ENCODE measurements at regions not wholly inside any gene's neighbourhood (a gene's known extent, or its start where the extent isn't known, plus 50 kb on each side); places are given as distances from the start of the nearest gene placed in this dataset.

- no peak overlapping the region for H3K27ac ChIP-seq (ENCODE audit: low read depth in 1 of 2, low read length in 2 of 2)
- ATAC-seq (ENCODE audit: low FRiP score) (no peak), DNase-seq (no peak)
- H3K27me3 ChIP-seq (ENCODE audit: control insufficient read depth in 1 of 2, insufficient read depth in 2 of 2, low read length in 1 of 2): no peaks in the 10 kb centered on the region
- H3K4me1 ChIP-seq (ENCODE audit: control insufficient read depth in 1 of 2, insufficient read depth in 2 of 2, low read length in 2 of 2): no peaks in the 10 kb centered on the region
- no peaks in the 10 kb centered on the region for H3K36me3 ChIP-seq (ENCODE audit: control insufficient read depth in 1 of 2, insufficient read depth in 2 of 2, low read length in 1 of 2)
- H3K4me3 ChIP-seq (ENCODE audit: low read length in 2 of 2): no peak overlapping the region
- WGBS, 2 donors: 86 to 90% methylated on average over 2 of the region's 2 CpGs
- peaks cover 5% of the 10 kb centered on the region for H3K9me3 ChIP-seq (ENCODE audit: control insufficient read depth, low read length)
- intact Hi-C loops (cut with DNase I): no loop called here
Measured at GRCh38 chr10:83037653-83038052, 1101.7 kb upstream of the GHITM start.

DNA sequence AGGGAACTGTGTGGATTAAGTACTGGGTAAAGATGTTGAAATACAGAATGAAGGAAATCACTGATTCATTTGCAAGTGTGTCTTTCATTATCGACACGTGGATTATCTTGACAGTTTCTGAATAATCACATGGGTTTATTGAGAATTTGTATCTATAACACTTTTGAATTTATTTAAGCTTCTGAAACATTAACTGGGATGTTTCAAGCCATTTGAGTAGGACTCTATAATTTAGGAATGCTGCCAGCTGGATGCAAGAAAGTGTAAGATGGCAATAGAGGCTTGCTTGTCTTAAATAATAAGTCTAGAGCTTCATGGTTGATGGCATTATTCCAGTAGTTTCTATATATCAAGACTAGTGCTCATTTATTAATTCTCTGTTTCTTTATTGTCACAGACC is 1100.7 kb upstream of the GHITM start:
- Histone ChIP-seq H3K27ac (ENCODE audit: low read depth in 1 of 2, low read length in 2 of 2) (no peak overlapping the region), H3K27me3 (ENCODE audit: control insufficient read depth in 1 of 2, insufficient read depth in 2 of 2, low read length in 1 of 2) (no peaks in the 10 kb centered on the region), H3K36me3 (ENCODE audit: control insufficient read depth in 1 of 2, insufficient read depth in 2 of 2, low read length in 1 of 2) (no peaks in the 10 kb centered on the region), H3K9me3 (ENCODE audit: control insufficient read depth, low read length) (peaks cover 5% of the 10 kb centered on the region), H3K4me3 (ENCODE audit: low read length in 2 of 2) (no peak overlapping the region), H3K4me1 (ENCODE audit: control insufficient read depth in 1 of 2, insufficient read depth in 2 of 2, low read length in 2 of 2) (no peaks in the 10 kb centered on the region)
- ATAC-seq (ENCODE audit: low FRiP score): no peak
- 83 to 88% methylated on average over 2 of the region's 2 CpGs for WGBS, 2 donors
- intact Hi-C loops (cut with DNase I): no loop called here
- DNase-seq: no peak

DNA sequence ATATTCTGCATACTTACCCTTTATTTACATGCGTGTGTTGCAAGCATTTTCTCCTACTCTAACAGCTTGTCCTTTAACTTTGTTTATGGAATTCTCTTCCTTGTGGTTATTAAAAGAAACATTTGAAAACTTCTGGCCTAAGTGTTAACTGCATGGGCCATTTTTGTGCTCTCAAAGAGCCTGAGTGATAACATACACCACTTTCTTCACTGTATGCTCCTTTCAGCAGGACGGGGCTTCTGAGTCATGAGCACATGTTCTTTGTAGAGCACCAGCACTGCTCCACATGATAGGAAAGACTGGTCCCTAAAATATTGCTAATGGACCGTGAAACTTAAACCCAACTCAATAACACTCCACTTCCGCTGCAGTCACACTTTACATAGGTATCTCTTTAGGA is 1093.6 kb upstream of the GHITM start:
- Histone ChIP-seq H3K27ac (ENCODE audit: low read depth in 1 of 2, low read length in 2 of 2) (no peak overlapping the region), H3K36me3 (ENCODE audit: control insufficient read depth in 1 of 2, insufficient read depth in 2 of 2, low read length in 1 of 2) (no peaks in the 10 kb centered on the region), H3K4me3 (ENCODE audit: low read length in 2 of 2) (no peak overlapping the region), H3K9me3 (ENCODE audit: control insufficient read depth, low read length) (no peaks in the 10 kb centered on the region), H3K27me3 (ENCODE audit: control insufficient read depth in 1 of 2, insufficient read depth in 2 of 2, low read length in 1 of 2) (no peaks in the 10 kb centered on the region), H3K4me1 (ENCODE audit: control insufficient read depth in 1 of 2, insufficient read depth in 2 of 2, low read length in 2 of 2) (no peaks in the 10 kb centered on the region)
- DNase-seq (no peak), ATAC-seq (ENCODE audit: low FRiP score) (no peak)
- intact Hi-C loops (cut with DNase I): no loop called here
- WGBS, 2 donors: 76 to 90% methylated on average over 4 of the region's 4 CpGs

GRCh38 chr10:83050815-83051214 is 1088.5 kb upstream of the GHITM start:
- no peak for ATAC-seq (ENCODE audit: low FRiP score)
- 55 to 64% methylated on average over 3 of the region's 3 CpGs for WGBS, 2 donors

GRCh38 chr10:83062871-83063270 is 1076.4 kb upstream of the GHITM start:
- intact Hi-C loops (cut with DNase I): no loop called here
- no peaks in the 10 kb centered on the region for H3K36me3 ChIP-seq (ENCODE audit: control insufficient read depth in 1 of 2, insufficient read depth in 2 of 2, low read length in 1 of 2)
- no peaks in the 10 kb centered on the region for H3K4me1 ChIP-seq (ENCODE audit: control insufficient read depth in 1 of 2, insufficient read depth in 2 of 2, low read length in 2 of 2)
- H3K4me3 ChIP-seq (ENCODE audit: low read length in 2 of 2): no peak overlapping the region
- H3K27ac ChIP-seq (ENCODE audit: low read depth in 1 of 2, low read length in 2 of 2): no peak overlapping the region
- DNase-seq (no peak), ATAC-seq (ENCODE audit: low FRiP score) (no peak)
- no peaks in the 10 kb centered on the region for H3K9me3 ChIP-seq (ENCODE audit: control insufficient read depth, low read length)
- WGBS, 2 donors: 94 to 95% methylated on average over 2 of the region's 2 CpGs
- H3K27me3 ChIP-seq (ENCODE audit: control insufficient read depth in 1 of 2, insufficient read depth in 2 of 2, low read length in 1 of 2): no peaks in the 10 kb centered on the region

More at GRCh38 chr10:83050815-83051214, 1088.5 kb upstream of the GHITM start:
- Histone ChIP-seq H3K9me3 (ENCODE audit: control insufficient read depth, low read length) (no peaks in the 10 kb centered on the region), H3K4me3 (ENCODE audit: low read length in 2 of 2) (no peak overlapping the region), H3K36me3 (ENCODE audit: control insufficient read depth in 1 of 2, insufficient read depth in 2 of 2, low read length in 1 of 2) (no peaks in the 10 kb centered on the region), H3K27me3 (ENCODE audit: control insufficient read depth in 1 of 2, insufficient read depth in 2 of 2, low read length in 1 of 2) (no peaks in the 10 kb centered on the region), H3K4me1 (ENCODE audit: control insufficient read depth in 1 of 2, insufficient read depth in 2 of 2, low read length in 2 of 2) (no peaks in the 10 kb centered on the region), H3K27ac (ENCODE audit: low read depth in 1 of 2, low read length in 2 of 2) (no peak overlapping the region)
- no peak for DNase-seq
- intact Hi-C loops (cut with DNase I): no loop called here

GRCh38 chr10:83073472-83073871 is 1065.8 kb upstream of the GHITM start:
- DNase-seq: no peak
- Histone ChIP-seq H3K4me1 (ENCODE audit: control insufficient read depth in 1 of 2, insufficient read depth in 2 of 2, low read length in 2 of 2) (no peaks in the 10 kb centered on the region), H3K36me3 (ENCODE audit: control insufficient read depth in 1 of 2, insufficient read depth in 2 of 2, low read length in 1 of 2) (no peaks in the 10 kb centered on the region), H3K9me3 (ENCODE audit: control insufficient read depth, low read length) (no peaks in the 10 kb centered on the region), H3K4me3 (ENCODE audit: low read length in 2 of 2) (no peak overlapping the region), H3K27me3 (ENCODE audit: control insufficient read depth in 1 of 2, insufficient read depth in 2 of 2, low read length in 1 of 2) (no peaks in the 10 kb centered on the region), H3K27ac (ENCODE audit: low read depth in 1 of 2, low read length in 2 of 2) (no peak overlapping the region)
- intact Hi-C loops (cut with DNase I): no loop called here
- 91% methylated on average over 1 of the region's 1 CpG for WGBS, 2 donors
- ATAC-seq (ENCODE audit: low FRiP score): no peak

DNA sequence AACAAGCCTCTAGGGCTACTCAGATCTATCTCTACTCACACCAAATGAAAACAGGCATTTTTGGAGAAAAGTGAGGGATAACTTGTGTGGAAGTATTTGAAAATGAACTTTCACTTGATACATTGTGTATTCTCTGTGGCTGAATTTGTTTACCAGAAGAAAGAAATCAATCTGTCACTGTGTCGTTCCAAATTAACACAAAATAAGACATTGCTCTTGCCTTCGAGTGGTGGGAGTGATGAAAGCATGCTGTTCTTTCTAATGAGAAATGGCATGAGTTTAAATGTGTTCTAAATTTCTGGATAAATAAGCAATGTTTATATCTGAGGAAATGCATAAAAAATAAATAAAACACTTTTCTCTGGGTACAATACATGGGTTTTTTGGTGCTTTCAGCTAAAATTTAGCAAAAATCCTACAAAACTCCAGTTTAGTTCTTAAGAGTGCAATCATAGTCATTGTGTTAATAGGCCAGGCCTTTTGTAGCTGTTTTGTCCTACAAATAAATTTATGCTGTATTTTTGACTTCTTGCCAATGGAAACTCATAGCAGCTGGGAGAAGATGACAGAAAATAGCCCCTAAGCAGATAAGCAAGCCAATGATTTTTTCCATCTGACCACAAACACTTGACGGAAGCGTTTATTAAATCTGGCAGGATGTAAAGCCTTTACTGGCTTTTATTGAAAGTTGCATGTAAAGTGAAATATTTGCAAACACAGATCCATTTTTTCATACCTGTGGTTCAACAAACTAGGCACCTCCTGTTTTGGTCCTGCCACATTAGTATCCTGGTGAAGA is 1064.1 kb upstream of the GHITM start:
- DNase-seq (no peak), ATAC-seq (ENCODE audit: low FRiP score) (no peak)
- intact Hi-C loops (cut with DNase I): no loop called here
- peaks cover 0 to 2% of the 10 kb centered on the region in 2 donors for H3K27me3 ChIP-seq (ENCODE audit: control insufficient read depth in 1 of 2, insufficient read depth in 2 of 2, low read length in 1 of 2)
- H3K4me3 ChIP-seq (ENCODE audit: low read length in 2 of 2): no peak overlapping the region
- no peaks in the 10 kb centered on the region for H3K4me1 ChIP-seq (ENCODE audit: control insufficient read depth in 1 of 2, insufficient read depth in 2 of 2, low read length in 2 of 2)
- H3K36me3 ChIP-seq (ENCODE audit: control insufficient read depth in 1 of 2, insufficient read depth in 2 of 2, low read length in 1 of 2): no peaks in the 10 kb centered on the region
- H3K9me3 ChIP-seq (ENCODE audit: control insufficient read depth, low read length): no peaks in the 10 kb centered on the region
- no peak overlapping the region for H3K27ac ChIP-seq (ENCODE audit: low read depth in 1 of 2, low read length in 2 of 2)
- WGBS, 2 donors: 48 to 54% methylated on average over 4 of the region's 4 CpGs

DNA sequence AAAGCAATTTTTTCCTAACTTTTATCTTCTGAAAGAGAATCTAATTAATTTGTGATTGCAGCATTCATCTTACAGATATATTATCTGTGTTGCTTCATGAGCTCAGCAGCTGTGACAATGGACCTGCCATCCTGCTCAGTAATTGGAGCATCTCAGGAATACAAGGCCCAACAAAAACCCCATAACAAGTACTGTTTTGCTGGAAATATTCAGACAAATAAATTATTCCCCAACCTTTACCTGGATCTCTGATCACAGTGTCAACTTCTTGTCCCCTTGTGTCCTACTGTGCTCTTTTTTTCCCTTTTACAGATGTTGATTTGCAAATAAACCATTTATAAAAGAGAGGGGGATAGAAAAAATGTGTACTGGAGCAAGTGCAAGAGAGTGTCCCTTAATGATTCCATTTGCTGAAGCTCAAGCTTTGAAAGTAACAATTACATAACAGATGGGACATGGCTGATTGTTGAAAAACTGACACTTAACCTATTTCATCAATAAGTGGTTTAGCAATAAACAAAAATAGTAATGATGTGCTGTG is 1063.4 kb upstream of the GHITM start:
- H3K4me1 ChIP-seq (ENCODE audit: control insufficient read depth in 1 of 2, insufficient read depth in 2 of 2, low read length in 2 of 2): no peaks in the 10 kb centered on the region
- no peak overlapping the region for H3K27ac ChIP-seq (ENCODE audit: low read depth in 1 of 2, low read length in 2 of 2)
- no peaks in the 10 kb centered on the region for H3K36me3 ChIP-seq (ENCODE audit: control insufficient read depth in 1 of 2, insufficient read depth in 2 of 2, low read length in 1 of 2)
- DNase-seq (no peak), ATAC-seq (ENCODE audit: low FRiP score) (no peak)
- no peak overlapping the region for H3K4me3 ChIP-seq (ENCODE audit: low read length in 2 of 2)
- H3K9me3 ChIP-seq (ENCODE audit: control insufficient read depth, low read length): no peaks in the 10 kb centered on the region
- peaks cover 0 to 2% of the 10 kb centered on the region in 2 donors for H3K27me3 ChIP-seq (ENCODE audit: control insufficient read depth in 1 of 2, insufficient read depth in 2 of 2, low read length in 1 of 2)
- intact Hi-C loops (cut with DNase I): no loop called here

DNA sequence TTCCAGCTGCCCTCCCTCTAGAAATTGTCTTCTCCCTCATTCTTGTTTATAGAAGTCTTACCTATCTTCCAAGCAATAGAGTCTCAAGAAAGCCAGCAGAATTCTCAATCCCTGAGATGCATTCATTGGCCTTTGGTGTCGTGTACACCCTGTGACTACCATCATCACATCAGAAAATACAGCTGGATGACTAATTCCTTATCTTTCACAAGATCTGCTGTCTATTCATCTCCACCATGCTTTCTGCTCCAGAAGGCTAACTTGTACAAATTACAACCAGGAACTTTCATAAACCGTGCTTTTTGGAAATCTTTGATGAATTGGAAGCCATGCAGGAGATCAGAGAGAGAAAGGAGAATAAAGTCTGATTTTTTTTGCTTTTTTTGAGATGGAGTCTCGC is 1062.9 kb upstream of the GHITM start:
- Histone ChIP-seq H3K27me3 (ENCODE audit: control insufficient read depth in 1 of 2, insufficient read depth in 2 of 2, low read length in 1 of 2) (peaks cover 0 to 2% of the 10 kb centered on the region in 2 donors), H3K36me3 (ENCODE audit: control insufficient read depth in 1 of 2, insufficient read depth in 2 of 2, low read length in 1 of 2) (no peaks in the 10 kb centered on the region), H3K9me3 (ENCODE audit: control insufficient read depth, low read length) (no peaks in the 10 kb centered on the region), H3K4me3 (ENCODE audit: low read length in 2 of 2) (no peak overlapping the region), H3K27ac (ENCODE audit: low read depth in 1 of 2, low read length in 2 of 2) (no peak overlapping the region), H3K4me1 (ENCODE audit: control insufficient read depth in 1 of 2, insufficient read depth in 2 of 2, low read length in 2 of 2) (no peaks in the 10 kb centered on the region)
- ATAC-seq (ENCODE audit: low FRiP score) (no peak), DNase-seq (no peak)
- 90 to 93% methylated on average over 3 of the region's 3 CpGs for WGBS, 2 donors
- intact Hi-C loops (cut with DNase I): no loop called here

All from aorta (tissue), 5 donors.